GM18519 (cell line): ENCODE measurements at regions not wholly inside any gene's neighbourhood (a gene's known extent, or its start where the extent isn't known, plus 50 kb on each side); places are given as distances from the start of the nearest gene placed in this dataset.

Experiments
- ATAC-seq: cut with Tn5 transposase; IDR thresholded peaks from one replicate; pipeline ENCODE4 v1.9.1; 2021; ENCODE audit warnings: mild to moderate bottlenecking, moderate library complexity; ENCODE audit not compliant: unreplicated experiment, low FRiP score

DNA sequence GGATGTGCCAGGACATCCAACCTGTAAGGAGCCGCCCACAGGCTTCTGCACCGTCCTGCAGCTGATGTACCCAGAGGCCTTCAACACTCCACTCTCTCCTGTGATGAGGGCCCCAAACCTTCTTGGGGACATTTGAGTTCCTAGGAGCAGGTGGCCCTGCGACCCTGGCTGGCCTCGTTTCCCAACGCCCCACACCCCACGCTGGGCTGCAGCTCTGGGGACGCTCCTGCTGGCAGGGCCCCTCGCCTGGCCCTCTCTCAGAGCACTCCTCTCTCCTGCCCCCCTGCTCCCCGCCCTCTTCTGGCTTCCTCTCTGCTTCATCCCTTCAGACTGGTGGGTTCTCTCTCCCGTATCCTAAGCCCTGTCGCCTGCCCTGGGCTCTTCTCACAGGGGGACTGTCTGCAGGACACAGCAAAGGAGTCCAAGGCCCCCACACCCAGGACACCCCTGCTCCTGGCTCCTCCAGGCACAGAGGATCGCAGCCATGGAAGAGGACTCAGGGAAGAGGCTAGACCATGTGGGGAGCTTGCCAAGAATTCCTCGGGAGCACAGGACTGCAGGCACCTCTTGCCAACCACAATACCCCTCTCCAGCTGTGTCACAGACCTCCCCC is 541.4 kb downstream of the TCERG1L start:
- no peak for ATAC-seq

GRCh38 chr10:130771491-130771946 is 540.0 kb downstream of the TCERG1L start:
- no peak for ATAC-seq

DNA sequence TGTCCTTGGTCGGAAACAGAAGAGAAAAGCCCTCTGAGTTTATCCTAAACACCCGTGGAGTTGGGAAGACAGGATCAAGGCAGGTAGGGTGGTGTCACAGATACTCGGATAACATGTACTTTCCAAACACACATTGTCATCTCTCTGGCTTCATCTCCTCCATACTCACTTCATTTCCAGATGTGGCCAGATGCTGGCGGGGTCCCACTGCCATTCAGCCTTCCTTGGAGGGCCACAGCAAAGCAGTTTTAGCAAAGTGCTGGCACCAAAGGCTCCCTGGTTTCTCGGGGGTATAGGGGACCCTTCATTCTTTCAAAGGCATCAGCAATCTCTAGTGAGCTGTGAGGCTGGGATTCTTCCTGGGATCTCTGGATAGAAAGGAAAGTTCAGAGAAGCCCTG is 539.5 kb downstream of the TCERG1L start:
- ATAC-seq = no peak

GRCh38 chr10:130772676-130773075 is 538.8 kb downstream of the TCERG1L start:
- ATAC-seq = no peak

DNA sequence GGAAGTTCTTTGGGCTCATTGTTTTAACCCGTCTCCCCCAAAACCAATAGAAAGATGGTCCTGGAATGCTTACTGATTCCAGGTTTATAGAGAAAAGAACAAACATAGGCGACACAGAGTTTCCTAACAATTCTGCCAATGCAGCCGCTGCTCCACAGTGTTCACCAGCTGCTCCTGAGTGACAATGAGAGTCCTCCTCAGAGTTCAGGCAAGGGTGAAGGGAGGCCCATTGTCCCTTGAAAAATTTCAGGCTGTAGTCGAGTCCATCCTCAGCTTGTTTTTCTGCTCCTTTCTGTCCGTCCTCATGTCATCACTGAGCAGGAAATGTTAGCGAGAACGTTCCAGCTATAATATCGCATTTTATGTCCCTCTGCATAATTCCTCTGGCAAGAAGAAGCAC is 537.6 kb downstream of the TCERG1L start:
- no peak for ATAC-seq

DNA sequence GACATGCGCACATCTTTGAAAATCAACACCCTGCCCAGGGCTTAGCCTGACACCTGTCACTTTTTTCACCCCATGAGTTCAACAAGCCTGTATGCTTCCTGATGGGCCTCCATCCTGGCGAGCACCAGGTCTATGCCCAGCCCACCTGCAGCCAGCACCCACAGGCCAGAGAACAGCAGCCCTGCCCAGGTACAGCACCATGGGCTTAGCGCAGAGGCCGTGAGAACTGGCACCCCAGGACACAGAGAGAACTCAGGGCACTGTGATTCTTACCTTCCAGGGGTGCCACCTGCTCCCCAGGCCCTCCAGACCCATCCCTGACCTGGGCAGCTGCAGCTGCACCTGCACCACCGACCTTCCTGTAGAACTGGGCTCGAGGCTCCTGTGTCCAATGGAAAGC is 536.6 kb downstream of the TCERG1L start:
- no peak for ATAC-seq

GRCh38 chr10:130775311-130775710 is 536.2 kb downstream of the TCERG1L start:
- no peak for ATAC-seq

DNA sequence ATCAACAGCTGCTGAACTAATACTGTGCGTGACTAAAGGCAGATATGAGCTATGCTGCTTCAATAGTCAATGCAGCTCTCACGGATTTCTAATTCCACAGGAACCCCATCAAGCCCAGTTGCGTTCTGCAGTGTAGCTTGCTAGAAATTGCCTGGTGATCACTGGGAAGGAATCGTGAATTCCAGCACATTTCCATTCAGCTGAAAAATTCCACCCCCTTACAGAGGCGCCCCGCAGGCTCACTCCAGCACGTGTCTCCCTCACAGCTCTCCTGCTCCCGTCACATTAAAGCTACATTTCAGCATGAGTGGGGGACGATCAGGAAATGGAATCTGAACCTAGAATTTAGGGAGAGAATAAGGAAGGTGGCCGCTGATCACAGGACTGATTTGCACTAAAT is 534.8 kb downstream of the TCERG1L start:
- ATAC-seq = no peak

GRCh38 chr10:130777507-130778165 is 533.9 kb downstream of the TCERG1L start:
- no peak for ATAC-seq

DNA sequence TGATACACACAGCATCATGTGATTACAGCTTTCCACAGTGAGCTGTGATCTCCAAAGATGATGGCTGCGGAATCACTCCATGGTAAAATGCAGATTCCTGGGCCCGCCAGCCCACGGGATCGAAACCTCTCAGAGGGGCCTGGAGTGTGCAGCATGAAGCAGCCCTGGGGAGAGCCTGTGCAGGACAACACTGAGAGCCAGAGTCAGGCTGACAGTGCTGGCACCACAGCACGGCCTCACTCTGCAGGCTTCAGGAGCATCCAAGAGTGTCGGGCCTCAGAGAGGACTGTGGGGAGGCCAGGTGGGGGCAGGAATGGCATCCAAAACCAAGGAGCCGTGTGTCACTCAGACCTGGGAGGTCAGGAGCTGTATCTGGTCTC is 533.4 kb downstream of the TCERG1L start:
- no peak for ATAC-seq

GRCh38 chr10:130780763-130781162 is 530.8 kb downstream of the TCERG1L start:
- ATAC-seq = no peak

DNA sequence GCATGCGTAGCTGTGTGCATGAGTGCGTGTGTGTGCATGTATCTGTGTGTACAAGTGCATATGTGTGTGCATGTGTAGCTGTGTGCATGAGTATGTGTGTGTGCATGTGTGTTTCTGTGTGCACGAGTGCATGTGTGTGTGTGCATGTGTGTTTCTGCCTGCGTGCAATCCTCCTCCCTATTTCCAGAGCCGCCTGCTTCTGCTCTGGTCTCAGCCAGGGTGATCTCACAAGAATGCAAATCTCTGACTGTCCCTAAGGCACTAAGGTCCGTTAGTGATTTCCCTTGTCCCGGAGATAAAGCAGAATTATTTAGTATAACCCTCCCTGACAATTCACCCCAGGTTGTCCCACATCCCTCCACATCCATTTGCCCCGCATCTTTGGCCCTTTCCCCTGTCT is 530.3 kb downstream of the TCERG1L start:
- ATAC-seq = no peak

GRCh38 chr10:130781623-130782022 is 529.9 kb downstream of the TCERG1L start:
- no peak for ATAC-seq

DNA sequence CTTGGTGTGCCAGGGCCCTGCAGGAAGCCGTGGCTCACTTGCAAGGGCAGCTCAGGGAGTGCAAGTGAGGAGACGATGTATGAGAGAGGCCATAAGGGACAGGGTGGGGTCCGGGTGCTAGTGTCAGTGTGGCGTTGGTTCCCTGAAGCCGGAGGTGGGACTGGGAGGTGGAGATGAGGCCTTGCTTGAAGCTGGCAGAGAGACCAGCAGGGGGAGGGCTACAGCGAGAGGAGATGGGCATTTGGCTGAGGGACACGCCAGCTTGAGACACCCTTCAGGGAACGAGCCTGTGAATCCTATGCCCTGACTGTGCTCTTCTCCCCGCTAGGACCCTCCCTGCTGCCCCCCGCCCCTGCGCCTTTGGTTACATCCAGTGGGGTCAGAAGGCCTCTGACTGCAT is 529.1 kb downstream of the TCERG1L start:
- ATAC-seq = no peak

DNA sequence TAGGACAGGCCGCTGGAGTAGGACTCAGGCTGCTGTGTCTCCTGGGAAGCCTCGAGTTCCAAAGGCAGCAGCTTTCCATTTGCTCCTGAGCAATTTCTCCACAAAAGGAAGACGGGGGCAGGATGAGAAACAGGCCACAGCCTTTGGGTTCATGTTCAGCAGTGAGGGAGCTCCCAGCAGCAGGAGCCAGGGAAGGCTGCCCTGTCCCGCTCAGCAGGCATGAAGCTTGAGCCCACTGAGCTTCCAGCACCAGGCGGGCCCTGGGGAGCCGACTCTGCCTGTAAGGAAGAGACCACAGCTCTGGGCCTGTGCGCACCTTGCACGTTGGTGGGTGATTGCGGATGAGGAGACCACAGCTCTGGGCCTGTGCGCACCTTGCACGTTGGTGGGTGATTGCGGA is 527.2 kb downstream of the TCERG1L start:
- ATAC-seq = no peak

DNA sequence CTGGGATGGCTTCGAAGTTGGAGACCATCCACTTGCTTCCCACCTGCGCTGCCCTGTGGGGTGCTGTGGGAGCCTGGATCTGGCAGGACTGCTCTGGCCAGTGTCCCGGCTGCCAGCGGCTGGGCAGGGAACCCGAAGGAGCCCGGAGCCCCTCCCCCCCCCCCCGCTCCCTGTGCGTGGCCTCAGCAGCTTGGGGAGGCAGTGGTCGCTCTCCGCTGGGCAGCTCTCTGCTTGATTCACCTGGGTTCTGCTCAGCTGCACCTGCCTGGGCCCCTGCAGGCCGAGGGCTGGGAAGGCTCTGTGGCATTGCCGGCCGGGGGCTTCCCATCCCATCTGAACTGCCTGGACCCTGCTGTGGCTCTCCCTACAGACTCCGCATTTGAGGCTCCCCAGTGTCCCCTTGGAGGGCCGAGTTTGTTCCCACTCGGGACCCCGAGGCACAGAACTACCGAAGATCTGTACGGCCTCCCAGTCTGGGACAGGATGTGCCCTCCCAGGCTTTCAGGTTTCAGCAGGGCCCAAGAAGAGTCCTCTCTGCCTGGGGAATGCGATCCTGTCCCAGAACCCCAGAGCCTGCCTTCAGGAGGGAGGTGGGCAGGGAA is 525.1 kb downstream of the TCERG1L start:
- ATAC-seq = no peak

DNA sequence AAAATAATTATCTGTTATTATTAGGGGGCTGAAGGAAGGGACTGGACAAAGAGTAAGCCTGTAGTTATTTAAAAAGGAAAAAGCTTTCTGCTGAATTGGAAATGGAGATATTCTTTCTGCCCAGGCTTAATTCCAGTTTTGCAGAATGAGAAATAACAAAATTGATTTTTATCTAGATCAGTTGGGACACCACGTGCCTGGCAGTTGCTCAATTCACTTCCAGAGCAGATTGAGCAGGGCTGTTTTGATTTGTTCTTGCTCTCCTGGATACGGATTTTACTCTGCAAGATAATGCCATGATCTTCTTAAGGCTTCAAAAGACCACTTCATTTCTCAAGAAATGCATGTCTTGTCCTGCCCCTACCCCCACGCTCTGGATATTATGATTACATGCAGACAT is 524.3 kb downstream of the TCERG1L start:
- ATAC-seq = no peak

DNA sequence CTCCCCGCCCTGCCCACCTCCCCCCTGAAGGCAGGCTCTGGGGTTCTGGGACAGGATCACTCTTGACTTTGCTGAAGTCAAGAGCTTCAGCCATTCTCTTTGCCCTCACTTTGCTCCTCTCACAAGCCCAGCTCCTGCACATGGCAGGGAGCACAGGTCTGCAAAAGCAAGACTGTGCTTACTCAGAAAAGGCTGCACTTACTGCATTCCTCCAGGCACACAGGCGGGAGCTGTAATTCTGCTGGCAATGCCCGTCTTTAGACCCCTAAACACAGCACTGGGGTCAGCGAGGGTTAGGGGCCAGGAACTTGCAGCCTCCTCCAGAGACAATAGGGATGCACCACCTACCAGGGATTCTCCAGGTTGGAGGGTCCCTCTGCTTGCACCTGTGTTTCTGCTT is 523.7 kb downstream of the TCERG1L start:
- no peak for ATAC-seq

GRCh38 chr10:130790339-130790738 is 521.2 kb downstream of the TCERG1L start:
- ATAC-seq = no peak

DNA sequence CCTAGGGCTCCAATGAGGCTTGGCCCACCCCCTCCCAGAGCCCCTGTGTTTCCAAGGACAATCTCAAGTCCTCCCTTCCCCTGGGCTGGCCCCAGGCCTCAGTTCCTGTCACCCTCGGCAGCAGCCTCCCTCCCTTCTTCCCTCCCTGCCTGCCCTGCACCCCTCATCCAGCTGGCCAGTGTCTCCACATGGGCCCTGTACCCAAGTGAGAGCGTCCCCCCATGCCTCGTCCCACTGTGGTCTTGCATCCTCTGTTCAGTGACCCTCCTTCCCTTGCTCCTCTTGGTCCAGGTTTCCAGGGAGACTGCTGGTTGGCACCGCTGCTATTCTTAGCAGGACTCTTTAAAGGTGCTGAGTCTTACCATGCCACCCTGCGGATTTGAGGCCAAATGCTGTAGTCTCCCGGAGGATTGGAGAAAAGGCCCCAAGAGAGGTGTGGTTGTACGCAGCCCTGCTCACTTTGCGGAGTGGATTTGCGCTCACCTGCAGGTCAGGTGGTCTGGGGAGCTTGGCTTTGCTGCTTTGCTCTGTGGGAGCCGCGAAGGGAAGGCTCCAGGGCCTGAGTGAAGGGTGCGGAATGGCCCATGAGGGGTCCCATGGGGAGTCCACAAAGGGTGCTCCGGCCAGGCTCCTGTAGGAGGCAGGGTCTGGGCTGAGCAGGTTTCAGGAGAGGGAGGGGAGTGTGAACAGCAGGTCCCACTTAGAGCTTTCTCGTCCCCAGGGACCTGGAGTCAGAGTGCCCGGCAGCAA is 519.2 kb downstream of the TCERG1L start:
- no peak for ATAC-seq

DNA sequence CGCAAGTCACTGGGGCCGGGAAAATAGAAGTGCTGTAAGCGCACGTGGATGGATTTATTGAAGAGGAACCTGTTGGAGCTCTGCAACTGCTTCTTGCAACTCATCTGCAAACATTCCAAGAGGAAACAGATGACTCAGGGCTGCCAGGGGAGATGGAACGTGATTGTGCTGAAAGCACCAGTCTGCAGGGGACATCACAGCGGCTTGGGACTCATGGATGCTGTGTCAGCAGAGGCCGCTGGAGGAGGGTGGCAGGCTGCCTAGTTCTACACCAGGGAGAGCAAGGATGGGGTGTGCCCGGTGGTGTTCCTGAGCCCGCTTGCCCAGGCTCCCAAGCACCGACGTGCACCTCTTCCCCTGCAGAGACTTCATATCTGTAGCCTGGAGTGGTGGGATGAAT is 515.7 kb downstream of the TCERG1L start:
- ATAC-seq = no peak
